T-helper 2 cell treated with Interferon-gamma antibody and Interleukin-4, amounts not matched to agents 5 μg/mL and 100 μg/mL, for 36 hours (primary cell): ENCODE measurements at regions not wholly inside any gene's neighbourhood (a gene's known extent, or its start where the extent isn't known, plus 50 kb on each side); places are given as distances from the start of the nearest gene placed in this dataset.

Source experiments
- DNase-seq: peaks from one replicate; pipeline ENCODE4 v3.0.0; 2021; ENCODE audit warnings: low spot score
- H3K27ac Mint-ChIP-seq: one replicate; pipeline ENCODE4 v1.8.0; 2021; ENCODE audit warnings: mild to moderate bottlenecking, mixed read lengths
- H3K27me3 Mint-ChIP-seq: one replicate; pipeline ENCODE4 v1.8.0; 2021; ENCODE audit warnings: low read depth, mixed read lengths
- H3K36me3 Mint-ChIP-seq: one replicate; pipeline ENCODE4 v1.8.0; 2021; ENCODE audit warnings: low read depth, mixed read lengths
- H3K4me1 Mint-ChIP-seq: one replicate; pipeline ENCODE4 v1.8.0; 2021; ENCODE audit warnings: low read depth, mixed read lengths
- H3K4me3 Mint-ChIP-seq: one replicate; pipeline ENCODE4 v1.8.0; 2022; ENCODE audit warnings: mild to moderate bottlenecking, moderate library complexity, mixed read lengths
- H3K9me3 Mint-ChIP-seq: one replicate; pipeline ENCODE4 v1.8.0; 2021; ENCODE audit warnings: mixed read lengths

- Mint-ChIP-seq H3K4me1 (no peaks in the 10 kb centered on the region), H3K27ac (no peak overlapping the region), H3K27me3 (peaks cover 35% of the 10 kb centered on the region), H3K4me3 (no peak overlapping the region), H3K9me3 (no peaks in the 10 kb centered on the region), H3K36me3 (no peaks in the 10 kb centered on the region)
- DNase-seq = no peak
Measured at GRCh38 chr10:33414841-33415240, 80.4 kb upstream of the NRP1 start.

DNA sequence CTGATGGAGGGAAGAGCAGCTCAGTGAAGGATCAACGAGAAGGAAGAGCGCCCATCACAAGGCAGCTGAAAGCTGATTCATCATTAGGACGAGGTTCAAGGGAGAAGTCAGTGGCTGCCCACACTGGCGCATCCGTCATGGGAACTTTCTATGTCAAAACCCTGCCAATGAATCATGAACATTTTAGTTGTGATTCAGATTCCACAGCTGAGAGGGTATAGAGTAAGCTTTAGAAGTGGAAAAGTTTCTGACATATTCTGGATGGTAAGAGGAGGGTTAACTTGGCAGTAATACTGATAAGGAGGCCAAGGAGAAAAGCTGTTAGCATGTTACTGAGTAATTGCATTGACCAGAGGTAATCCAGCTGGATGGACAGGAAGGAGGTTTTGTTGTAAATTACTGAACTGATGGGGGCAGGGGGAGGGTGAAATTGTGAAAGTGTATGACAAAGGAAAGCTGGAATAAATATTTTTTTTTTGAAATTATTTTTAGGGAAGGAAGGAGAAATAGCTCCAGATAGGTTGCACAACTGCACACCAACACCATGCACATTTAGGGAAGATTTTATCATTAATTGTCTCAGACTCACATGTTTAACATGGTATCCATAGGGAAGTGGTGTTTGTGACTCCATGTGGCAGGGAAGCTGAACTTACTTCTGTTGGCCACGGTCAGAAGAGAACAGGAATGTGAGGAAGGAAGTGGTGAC lies 78.3 kb upstream of the NRP1 start:
- no peaks in the 10 kb centered on the region for H3K9me3 Mint-ChIP-seq
- no peak for DNase-seq

GRCh38 chr10:33412241-33412640 lies 77.8 kb upstream of the NRP1 start:
- H3K27ac Mint-ChIP-seq = no peak overlapping the region

More for the DNA sequence above, 78.3 kb upstream of the NRP1 start:
- no peaks in the 10 kb centered on the region for H3K4me1 Mint-ChIP-seq
- H3K4me3 Mint-ChIP-seq = no peak overlapping the region
- H3K27me3 Mint-ChIP-seq = peaks cover 29% of the 10 kb centered on the region
- H3K36me3 Mint-ChIP-seq = no peaks in the 10 kb centered on the region
- no peak overlapping the region for H3K27ac Mint-ChIP-seq

GRCh38 chr10:33410860-33411234 lies 76.4 kb upstream of the NRP1 start:
- no peak for DNase-seq
- no peaks in the 10 kb centered on the region for H3K9me3 Mint-ChIP-seq
- H3K27ac Mint-ChIP-seq = no peak overlapping the region
- no peaks in the 10 kb centered on the region for H3K36me3 Mint-ChIP-seq
- H3K4me1 Mint-ChIP-seq = no peaks in the 10 kb centered on the region
- H3K27me3 Mint-ChIP-seq = peaks cover 29% of the 10 kb centered on the region
- no peak overlapping the region for H3K4me3 Mint-ChIP-seq

More at GRCh38 chr10:33412241-33412640, 77.8 kb upstream of the NRP1 start:
- no peak for DNase-seq
- no peaks in the 10 kb centered on the region for H3K4me1 Mint-ChIP-seq
- H3K4me3 Mint-ChIP-seq = no peak overlapping the region
- H3K36me3 Mint-ChIP-seq = no peaks in the 10 kb centered on the region
- H3K9me3 Mint-ChIP-seq = no peaks in the 10 kb centered on the region
- H3K27me3 Mint-ChIP-seq = peaks cover 31% of the 10 kb centered on the region

GRCh38 chr10:33410096-33410859 lies 75.8 kb upstream of the NRP1 start:
- peaks cover 24% of the 10 kb centered on the region for H3K27me3 Mint-ChIP-seq

DNA sequence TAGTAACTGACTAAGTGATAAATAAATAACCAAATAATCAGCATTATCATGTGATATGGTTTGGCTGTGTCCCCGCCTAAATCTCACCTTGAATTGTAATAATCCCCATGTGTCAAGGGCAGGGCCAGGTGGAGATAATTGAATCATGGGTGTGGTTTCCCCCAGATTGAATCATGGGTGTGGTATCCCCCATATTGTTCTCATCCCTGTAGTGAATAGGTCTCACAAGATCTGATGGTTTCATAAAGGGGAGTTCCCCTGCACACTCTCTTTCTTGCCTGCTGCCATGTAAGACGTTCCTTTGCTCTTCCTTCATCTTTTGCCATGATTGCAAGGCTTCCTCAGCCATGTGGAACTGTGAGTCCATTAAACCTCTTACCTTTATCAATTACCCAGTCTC lies 72.1 kb upstream of the NRP1 start:
- Mint-ChIP-seq H3K27me3 (peaks cover 13% of the 10 kb centered on the region), H3K36me3 (no peaks in the 10 kb centered on the region), H3K4me3 (no peak overlapping the region), H3K9me3 (no peaks in the 10 kb centered on the region), H3K27ac (no peak overlapping the region), H3K4me1 (no peaks in the 10 kb centered on the region)
- no peak for DNase-seq

More at GRCh38 chr10:33410096-33410859, 75.8 kb upstream of the NRP1 start:
- Mint-ChIP-seq H3K36me3 (no peaks in the 10 kb centered on the region), H3K4me3 (no peak overlapping the region), H3K27ac (no peak overlapping the region), H3K4me1 (no peaks in the 10 kb centered on the region), H3K9me3 (no peaks in the 10 kb centered on the region)
- no peak for DNase-seq

DNA sequence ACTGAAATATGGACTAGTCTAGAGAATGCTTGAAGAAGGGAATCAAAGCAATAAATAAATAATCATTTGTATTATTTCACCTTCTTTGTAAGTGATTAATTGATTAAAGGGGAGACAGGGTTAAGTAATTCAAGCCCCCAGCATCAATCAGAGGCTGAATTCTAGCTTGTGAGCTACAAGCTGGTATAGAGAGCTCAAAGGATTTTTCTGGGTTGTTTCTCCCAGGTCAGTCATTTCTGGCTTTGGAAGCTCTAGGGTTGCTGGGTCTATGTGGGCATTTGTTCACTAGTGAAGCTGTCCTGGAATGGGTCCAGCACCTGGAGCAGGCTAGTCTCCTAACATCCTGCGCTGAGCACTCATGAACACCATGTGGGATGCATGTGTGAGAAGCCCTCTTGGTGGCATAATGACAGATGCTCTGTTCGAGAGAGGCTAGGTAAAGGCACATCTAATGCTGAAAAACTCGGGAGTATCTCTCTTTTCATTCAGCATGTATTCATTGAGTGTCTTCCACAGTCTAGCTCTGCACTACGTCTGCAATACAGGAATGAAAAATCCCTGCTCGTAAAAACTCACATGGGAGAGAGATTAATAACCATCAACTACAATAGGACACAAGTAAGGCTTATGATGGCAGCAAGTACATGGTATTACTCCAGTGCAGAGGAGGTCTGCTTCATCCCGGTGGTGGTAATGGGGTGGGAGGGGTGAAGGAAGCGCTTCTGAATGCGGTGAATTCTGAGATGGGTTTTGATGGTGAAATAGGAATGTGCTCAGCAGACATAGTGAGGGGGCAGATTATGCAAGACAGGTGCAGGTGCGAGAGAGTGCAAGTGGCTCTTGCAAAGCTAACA lies 68.0 kb upstream of the NRP1 start:
- Mint-ChIP-seq H3K9me3 (no peaks in the 10 kb centered on the region), H3K4me1 (no peaks in the 10 kb centered on the region), H3K4me3 (no peak overlapping the region), H3K27me3 (peaks cover 12% of the 10 kb centered on the region), H3K27ac (no peak overlapping the region), H3K36me3 (no peaks in the 10 kb centered on the region)
- no peak for DNase-seq

- no peaks in the 10 kb centered on the region for H3K4me1 Mint-ChIP-seq
- no peak overlapping the region for H3K4me3 Mint-ChIP-seq
- peaks cover 8% of the 10 kb centered on the region for H3K27me3 Mint-ChIP-seq
- H3K9me3 Mint-ChIP-seq = no peaks in the 10 kb centered on the region
- DNase-seq = no peak
- no peaks in the 10 kb centered on the region for H3K36me3 Mint-ChIP-seq
- no peak overlapping the region for H3K27ac Mint-ChIP-seq
Measured at GRCh38 chr10:33401300-33401699, 66.8 kb upstream of the NRP1 start.

GRCh38 chr10:33398796-33399195 lies 64.3 kb upstream of the NRP1 start:
- DNase-seq = no peak
- Mint-ChIP-seq H3K9me3 (no peaks in the 10 kb centered on the region), H3K27ac (no peak overlapping the region), H3K4me1 (no peaks in the 10 kb centered on the region), H3K27me3 (peaks cover 5% of the 10 kb centered on the region), H3K4me3 (no peak overlapping the region), H3K36me3 (no peaks in the 10 kb centered on the region)

DNA sequence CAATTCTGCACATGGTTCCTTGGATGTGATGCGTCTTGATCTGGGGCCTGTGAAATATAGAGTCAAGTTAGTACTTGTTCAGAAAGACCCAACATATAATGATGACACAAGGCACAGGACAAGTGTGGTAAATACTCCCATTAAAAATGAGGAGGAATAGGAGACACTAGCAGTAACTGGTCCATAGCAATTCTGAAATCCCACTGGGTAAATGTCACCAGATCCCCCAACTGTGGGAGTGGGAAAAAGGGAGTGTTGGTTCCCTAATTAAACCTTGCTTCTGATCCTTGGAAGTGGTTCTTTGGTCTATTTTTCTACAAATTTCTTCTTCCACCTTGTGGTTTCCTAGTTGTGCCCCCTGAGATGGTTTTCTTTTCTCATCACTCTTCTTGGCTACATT lies 62.5 kb upstream of the NRP1 start:
- no peaks in the 10 kb centered on the region for H3K4me1 Mint-ChIP-seq
- no peak overlapping the region for H3K27ac Mint-ChIP-seq
- no peak overlapping the region for H3K4me3 Mint-ChIP-seq
- no peak for DNase-seq
- no peaks in the 10 kb centered on the region for H3K36me3 Mint-ChIP-seq
- peaks cover 5% of the 10 kb centered on the region for H3K27me3 Mint-ChIP-seq
- H3K9me3 Mint-ChIP-seq = no peaks in the 10 kb centered on the region

GRCh38 chr10:33396279-33396678 lies 61.8 kb upstream of the NRP1 start:
- no peaks in the 10 kb centered on the region for H3K4me1 Mint-ChIP-seq
- H3K36me3 Mint-ChIP-seq = no peaks in the 10 kb centered on the region
- no peak overlapping the region for H3K4me3 Mint-ChIP-seq
- peaks cover 7% of the 10 kb centered on the region for H3K27me3 Mint-ChIP-seq
- H3K27ac Mint-ChIP-seq = no peak overlapping the region
- H3K9me3 Mint-ChIP-seq = no peaks in the 10 kb centered on the region
- no peak for DNase-seq

DNA sequence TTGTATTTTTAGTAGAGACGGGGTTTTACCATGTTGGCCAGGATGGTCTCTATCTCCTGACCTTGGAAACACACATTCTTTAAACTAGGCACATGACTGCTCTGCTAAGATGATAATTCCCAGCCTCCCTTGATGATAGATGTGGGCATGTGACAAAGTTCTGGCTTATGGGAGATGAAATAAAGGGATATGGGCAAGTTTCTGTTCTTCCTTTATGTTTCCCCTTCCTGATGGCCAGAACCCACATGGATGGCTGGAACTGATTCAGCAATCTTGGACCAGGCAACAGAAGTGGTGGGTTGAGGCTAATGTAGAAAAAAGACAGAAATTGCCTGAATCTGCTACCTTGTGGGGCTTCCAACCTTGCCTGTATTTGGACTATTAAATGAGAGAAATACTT lies 60.7 kb upstream of the NRP1 start:
- Mint-ChIP-seq H3K4me3 (no peak overlapping the region), H3K4me1 (no peaks in the 10 kb centered on the region), H3K36me3 (no peaks in the 10 kb centered on the region), H3K27ac (no peak overlapping the region), H3K27me3 (peaks cover 10% of the 10 kb centered on the region), H3K9me3 (no peaks in the 10 kb centered on the region)
- no peak for DNase-seq

DNA sequence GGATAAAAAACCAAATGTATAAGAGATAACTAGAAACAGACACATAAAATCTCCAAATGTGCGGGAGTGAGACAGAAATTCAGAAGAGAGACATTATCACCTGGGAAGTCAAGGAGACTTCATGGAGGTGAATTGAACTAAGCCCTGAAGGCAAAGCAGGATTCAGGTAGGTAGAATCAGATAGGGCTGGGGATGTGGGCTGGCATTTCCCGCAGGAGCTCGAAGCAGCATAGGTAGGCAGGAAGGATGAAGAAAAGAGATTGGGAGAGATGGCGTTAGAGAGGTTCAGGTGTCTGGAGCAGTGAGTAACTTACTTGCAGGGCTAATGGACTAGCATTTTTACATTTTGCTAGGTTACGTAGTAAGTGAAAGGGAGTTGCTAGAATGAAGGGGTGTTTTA lies 58.2 kb upstream of the NRP1 start:
- Mint-ChIP-seq H3K27me3 (peaks cover 14% of the 10 kb centered on the region), H3K9me3 (no peaks in the 10 kb centered on the region), H3K36me3 (no peaks in the 10 kb centered on the region), H3K4me3 (no peak overlapping the region), H3K27ac (no peak overlapping the region), H3K4me1 (no peaks in the 10 kb centered on the region)
- no peak for DNase-seq
